ENCODE measurements at regions not wholly inside any gene's neighbourhood (a gene's known extent, or its start where the extent isn't known, plus 50 kb on each side); places are given as distances from the start of the nearest gene placed in this dataset.

DNA sequence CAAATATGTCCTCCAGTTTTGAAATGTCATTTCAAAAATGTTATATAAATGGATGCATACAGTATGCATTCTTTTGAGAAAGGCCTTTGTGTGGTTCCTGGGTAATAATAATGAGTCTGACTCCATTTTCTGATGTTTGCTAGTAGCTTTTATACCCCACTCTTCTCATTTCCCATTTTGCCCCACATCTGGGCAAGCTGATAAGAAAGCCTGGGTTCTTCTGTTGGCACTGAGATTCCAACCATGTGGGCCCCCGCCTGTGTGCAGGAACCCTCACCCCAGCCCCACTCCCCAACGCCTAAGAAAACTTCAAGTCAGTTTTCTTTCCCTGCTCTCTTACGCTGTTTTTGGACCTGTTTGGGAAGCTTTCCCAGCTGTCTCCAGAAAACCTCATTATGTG is 89.4 kb downstream of the SNX18 start:
- TF ChIP-seq CTCF (IDR thresholded peaks at IDR 0.05) = no peak
- TF ChIP-seq POLR2A (IDR thresholded peaks at IDR 0.05) = no peak
